Caki2 (cell line): ENCODE measurements at regions not wholly inside any gene's neighbourhood (a gene's known extent, or its start where the extent isn't known, plus 50 kb on each side); places are given as distances from the start of the nearest gene placed in this dataset.
"Not testable (repeated sequence)": the region's sequence is repeated elsewhere in the genome, so short reads cannot be mapped to it uniquely, and the experiment has no call there.

Experiments
- DNase-seq: peaks from one replicate; pipeline ENCODE4 v3.0.0-alpha.2; 2015; ENCODE audit warnings: low read depth
- in situ Hi-C: cut with HindIII; loops from 2 replicates; pipeline ENCODE4 v1.10.0; 2016; ENCODE audit warnings: low sequenced_read_pairs, low pct_unique_long_range_greater_than_20kb, mixed read lengths

GRCh38 chr13:40348096-40348679 lies 318.3 kb downstream of the FOXO1 start:
- DNase-seq, result no peak
- in situ Hi-C loops, result no loop called here

- DNase-seq, result no peak
- in situ Hi-C loops, result no loop called here
Measured at GRCh38 chr13:40350283-40350992, 316.0 kb downstream of the FOXO1 start.

GRCh38 chr13:40351537-40352379 lies 314.7 kb downstream of the FOXO1 start:
- no peak for DNase-seq
- in situ Hi-C loops, result no loop called here

GRCh38 chr13:40352380-40352778 lies 314.1 kb downstream of the FOXO1 start:
- in situ Hi-C loops, result no loop called here
- DNase-seq, result no peak

- no peak for DNase-seq
- in situ Hi-C loops, result no loop called here
Measured at GRCh38 chr13:40352802-40353562, 313.5 kb downstream of the FOXO1 start.

- no peak for DNase-seq
- in situ Hi-C loops, result no loop called here
Measured at GRCh38 chr13:40355126-40355724, 311.2 kb downstream of the FOXO1 start.

GRCh38 chr13:40356011-40356410 lies 310.4 kb downstream of the FOXO1 start:
- no peak for DNase-seq

GRCh38 chr13:40356458-40356857 lies 310.0 kb downstream of the FOXO1 start:
- in situ Hi-C loops, DNase-seq: not testable (repeated sequence)

More at GRCh38 chr13:40356011-40356410, 310.4 kb downstream of the FOXO1 start:
- in situ Hi-C loops, result no loop called here

- in situ Hi-C loops, result no loop called here
- DNase-seq, result no peak
Measured at GRCh38 chr13:40362502-40362901, 303.9 kb downstream of the FOXO1 start.

- in situ Hi-C loops, result no loop called here
- no peak for DNase-seq
Measured at GRCh38 chr13:40363653-40364052, 302.8 kb downstream of the FOXO1 start.

- in situ Hi-C loops, result no loop called here
- no peak for DNase-seq
Measured at GRCh38 chr13:40366119-40366518, 300.3 kb downstream of the FOXO1 start.

GRCh38 chr13:40368127-40368891 lies 298.1 kb downstream of the FOXO1 start:
- DNase-seq, result no peak
- in situ Hi-C loops, result no loop called here

- in situ Hi-C loops, result no loop called here
- DNase-seq, result no peak
Measured at GRCh38 chr13:40370661-40371060, 295.8 kb downstream of the FOXO1 start.

- in situ Hi-C loops, result no loop called here
- no peak for DNase-seq
Measured at GRCh38 chr13:40371531-40372125, 294.8 kb downstream of the FOXO1 start.

GRCh38 chr13:40373608-40374007 lies 292.8 kb downstream of the FOXO1 start:
- in situ Hi-C loops, DNase-seq: not testable (repeated sequence)

GRCh38 chr13:40375489-40376171 lies 290.8 kb downstream of the FOXO1 start:
- in situ Hi-C loops, result no loop called here
- no peak for DNase-seq
